Stimulated activated naive CD8-positive, alpha-beta T cell treated with anti-CD3 and anti-CD28 coated beads, Interleukin-15, amount 100 ng/mL, for 72 hours (primary cell): ENCODE measurements at regions not wholly inside any gene's neighbourhood (a gene's known extent, or its start where the extent isn't known, plus 50 kb on each side); places are given as distances from the start of the nearest gene placed in this dataset.

Experiments used
- ATAC-seq: fragments of 150-1000 bp; cut with Tn5 transposase; 2 replicates; pipeline ENCODE4 v1.10.0; 2021; ENCODE audit warnings: mild to moderate bottlenecking, moderate library complexity
- DNase-seq, 2 donors: peaks; one replicate each; pipeline ENCODE4 v3.0.0; 2021 to 2022
- H3K27ac Mint-ChIP-seq, 2 donors: one replicate each; pipeline ENCODE4 v1.8.0; 2022; ENCODE audit warnings: mild to moderate bottlenecking in 2 of 2, mixed read lengths in 2 of 2, moderate library complexity in 2 of 2
- H3K27me3 Mint-ChIP-seq: one replicate; pipeline ENCODE4 v1.8.0; 2022; ENCODE audit warnings: mixed read lengths
- H3K4me1 Mint-ChIP-seq: one replicate; pipeline ENCODE4 v1.8.0; 2022; ENCODE audit warnings: mild to moderate bottlenecking, mixed read lengths
- H3K4me3 Mint-ChIP-seq, 2 donors: one replicate each; pipeline ENCODE4 v1.8.0; 2022; ENCODE audit warnings: mild to moderate bottlenecking in 2 of 2, mixed read lengths in 2 of 2, moderate library complexity in 1 of 2
- H3K9me3 Mint-ChIP-seq, 2 donors: one replicate each; pipeline ENCODE4 v1.8.0; 2022; ENCODE audit warnings: mixed read lengths in 2 of 2

- peaks cover 18 to 20% of the 10 kb centered on the region in 2 donors for H3K9me3 Mint-ChIP-seq
Measured at GRCh38 chr9:26034786-26035185, 356.5 kb upstream of the TUSC1 start.

GRCh38 chr9:26033336-26033735 lies 355.1 kb upstream of the TUSC1 start:
- ATAC-seq, result no peak
- H3K4me1 Mint-ChIP-seq, result no peaks in the 10 kb centered on the region
- no peak overlapping the region for H3K27ac Mint-ChIP-seq
- no peak for DNase-seq
- peaks cover 18 to 20% of the 10 kb centered on the region in 2 donors for H3K9me3 Mint-ChIP-seq
- H3K4me3 Mint-ChIP-seq, result no peak overlapping the region
- no peaks in the 10 kb centered on the region for H3K27me3 Mint-ChIP-seq

More at GRCh38 chr9:26034786-26035185, 356.5 kb upstream of the TUSC1 start:
- no peaks in the 10 kb centered on the region for H3K4me1 Mint-ChIP-seq
- no peak overlapping the region for H3K27ac Mint-ChIP-seq
- DNase-seq (no peak), ATAC-seq (no peak)
- H3K4me3 Mint-ChIP-seq, result no peak overlapping the region
- no peaks in the 10 kb centered on the region for H3K27me3 Mint-ChIP-seq

- H3K9me3 Mint-ChIP-seq, result peaks cover 0 to 4% of the 10 kb centered on the region in 2 donors
- no peaks in the 10 kb centered on the region for H3K4me1 Mint-ChIP-seq
- no peak for DNase-seq
- no peak overlapping the region for H3K27ac Mint-ChIP-seq
- H3K27me3 Mint-ChIP-seq, result no peaks in the 10 kb centered on the region
- H3K4me3 Mint-ChIP-seq, result no peak overlapping the region
- no peak for ATAC-seq
Measured at GRCh38 chr9:26026423-26027100, 348.3 kb upstream of the TUSC1 start.

- no peaks in the 10 kb centered on the region for H3K4me1 Mint-ChIP-seq
- H3K9me3 Mint-ChIP-seq, result peaks cover 9 to 13% of the 10 kb centered on the region in 2 donors
- ATAC-seq (no peak), DNase-seq (no peak)
- H3K27ac Mint-ChIP-seq, result no peak overlapping the region
- H3K4me3 Mint-ChIP-seq, result no peak overlapping the region
- no peaks in the 10 kb centered on the region for H3K27me3 Mint-ChIP-seq
Measured at GRCh38 chr9:26013199-26013598, 335.0 kb upstream of the TUSC1 start.

DNA sequence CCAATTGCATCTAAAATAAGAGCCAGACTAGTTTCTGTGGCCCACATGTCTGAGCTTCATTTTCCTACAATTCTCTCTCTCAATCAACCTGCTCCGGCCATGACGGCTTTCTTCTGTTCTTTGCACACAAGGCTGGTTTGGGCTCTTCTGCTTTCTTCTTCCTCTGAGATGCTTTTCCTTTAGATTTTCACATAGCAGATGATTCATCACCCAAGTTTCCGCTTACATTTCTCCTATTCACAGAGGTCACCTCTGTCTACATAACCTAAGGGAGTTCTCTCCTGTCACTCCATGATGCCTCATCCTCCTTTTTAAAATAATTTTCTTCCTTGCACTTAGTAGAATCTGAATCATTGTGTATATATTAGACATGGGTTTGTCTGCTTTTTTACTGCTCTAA lies 334.6 kb upstream of the TUSC1 start:
- H3K9me3 Mint-ChIP-seq, result peaks cover 6 to 9% of the 10 kb centered on the region in 2 donors
- ATAC-seq (no peak), DNase-seq (no peak)
- H3K4me1 Mint-ChIP-seq, result no peaks in the 10 kb centered on the region
- no peak overlapping the region for H3K4me3 Mint-ChIP-seq
- no peaks in the 10 kb centered on the region for H3K27me3 Mint-ChIP-seq
- no peak overlapping the region for H3K27ac Mint-ChIP-seq

GRCh38 chr9:25994605-25995004 lies 316.4 kb upstream of the TUSC1 start:
- Mint-ChIP-seq H3K27ac (no peak overlapping the region), H3K4me1 (no peaks in the 10 kb centered on the region), H3K9me3 (peaks cover 25 to 49% of the 10 kb centered on the region in 2 donors), H3K4me3 (no peak overlapping the region), H3K27me3 (no peaks in the 10 kb centered on the region)
- ATAC-seq (no peak), DNase-seq (no peak)

DNA sequence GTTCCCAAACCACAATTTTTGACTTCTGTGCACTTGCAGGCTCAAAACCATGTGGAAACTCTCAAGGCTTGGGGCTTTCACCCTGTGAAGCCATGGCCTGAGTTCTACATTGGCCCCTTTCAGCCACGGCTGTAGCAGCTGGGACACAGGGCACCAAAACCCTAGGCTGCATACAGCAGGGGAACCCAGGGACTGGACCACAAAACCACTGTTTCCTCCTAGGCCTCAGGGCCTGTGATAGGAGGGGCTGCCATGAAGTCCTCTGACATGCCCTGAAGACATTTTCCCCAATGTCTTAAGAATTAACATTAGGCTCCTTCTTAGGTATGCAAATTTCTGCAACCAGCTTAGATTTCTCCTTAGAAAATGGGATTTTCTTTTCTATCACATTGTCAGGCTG lies 312.1 kb upstream of the TUSC1 start:
- H3K27me3 Mint-ChIP-seq, result no peaks in the 10 kb centered on the region
- H3K9me3 Mint-ChIP-seq, result peaks cover 29 to 61% of the 10 kb centered on the region in 2 donors
- DNase-seq, result no peak
- H3K4me3 Mint-ChIP-seq, result no peak overlapping the region
- no peak for ATAC-seq
- no peak overlapping the region for H3K27ac Mint-ChIP-seq
- no peaks in the 10 kb centered on the region for H3K4me1 Mint-ChIP-seq

GRCh38 chr9:25975667-25976066 lies 297.4 kb upstream of the TUSC1 start:
- Mint-ChIP-seq H3K4me3 (no peak overlapping the region), H3K27me3 (no peaks in the 10 kb centered on the region), H3K4me1 (no peaks in the 10 kb centered on the region), H3K27ac (no peak overlapping the region), H3K9me3 (peaks cover 10% of the 10 kb centered on the region in 2 donors)
- no peak for ATAC-seq
- DNase-seq, result no peak

DNA sequence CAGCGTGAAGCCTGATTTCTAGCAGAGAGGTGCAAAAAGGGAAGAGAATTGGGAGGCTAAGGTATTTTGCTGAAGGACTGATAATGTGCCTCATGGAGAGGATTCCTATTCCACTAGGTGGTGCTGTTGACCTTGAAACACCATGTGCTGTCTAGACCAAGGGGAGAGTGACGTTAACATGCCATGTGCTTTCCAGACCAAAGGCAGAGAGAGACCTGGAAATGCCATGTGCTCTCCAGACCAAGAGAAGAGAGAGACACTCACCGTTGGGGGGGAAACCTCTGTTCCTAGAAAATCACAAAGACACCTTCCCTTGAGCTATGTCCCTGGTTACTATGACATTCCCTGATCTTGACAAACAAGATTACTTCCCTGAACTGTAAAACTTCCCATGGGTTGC lies 286.0 kb upstream of the TUSC1 start:
- no peak for ATAC-seq
- DNase-seq, result no peak
- Mint-ChIP-seq H3K27me3 (no peaks in the 10 kb centered on the region), H3K4me3 (no peak overlapping the region), H3K4me1 (no peaks in the 10 kb centered on the region), H3K27ac (no peak overlapping the region), H3K9me3 (peaks cover 6 to 15% of the 10 kb centered on the region in 2 donors)

DNA sequence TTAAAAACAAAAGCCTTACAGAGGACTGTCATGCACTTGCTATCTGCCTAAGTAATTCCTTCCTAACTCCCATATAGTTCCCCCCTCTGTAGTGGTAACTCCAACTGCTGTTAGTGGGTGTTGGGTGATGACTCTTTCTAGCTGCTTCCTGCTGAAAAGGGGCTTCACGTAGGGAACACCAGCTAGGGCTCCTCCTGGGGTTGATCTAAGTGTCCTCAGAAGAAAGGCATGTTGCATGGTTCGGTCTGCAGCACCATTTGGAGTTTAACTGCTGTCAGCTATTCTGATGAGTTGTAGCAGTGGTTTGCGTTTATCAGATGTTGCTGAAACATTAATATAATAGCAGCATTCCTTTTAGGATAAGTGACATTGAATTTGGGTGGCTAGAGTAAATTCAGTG lies 281.9 kb upstream of the TUSC1 start:
- no peak for DNase-seq
- H3K27ac Mint-ChIP-seq, result no peak overlapping the region

DNA sequence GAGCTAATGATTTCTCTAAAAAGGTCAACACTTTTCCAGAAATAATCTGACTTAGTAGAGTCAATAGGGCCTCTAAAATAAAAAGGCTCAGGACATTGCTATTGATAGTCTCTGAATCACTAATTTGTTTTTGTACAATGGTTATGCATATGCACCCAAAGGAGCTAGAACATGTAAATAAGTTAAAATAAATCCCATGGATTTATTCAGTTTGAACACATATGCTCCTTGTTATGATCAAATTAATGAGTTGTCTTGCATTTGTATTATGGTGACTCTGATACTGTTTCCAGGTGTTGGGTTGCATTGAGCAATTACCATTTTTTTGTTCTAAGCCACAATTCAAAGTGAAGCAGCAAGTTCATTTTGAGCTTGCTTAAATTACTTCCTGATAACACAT lies 276.0 kb upstream of the TUSC1 start:
- ATAC-seq (no peak), DNase-seq (no peak)
- Mint-ChIP-seq H3K9me3 (peaks cover 9 to 18% of the 10 kb centered on the region in 2 donors), H3K27ac (no peak overlapping the region), H3K4me3 (no peak overlapping the region), H3K4me1 (no peaks in the 10 kb centered on the region), H3K27me3 (no peaks in the 10 kb centered on the region)

More for the DNA sequence above, 281.9 kb upstream of the TUSC1 start:
- no peaks in the 10 kb centered on the region for H3K4me1 Mint-ChIP-seq
- no peaks in the 10 kb centered on the region for H3K27me3 Mint-ChIP-seq
- H3K4me3 Mint-ChIP-seq, result no peak overlapping the region
- ATAC-seq, result no peak
- peaks cover 11 to 16% of the 10 kb centered on the region in 2 donors for H3K9me3 Mint-ChIP-seq

DNA sequence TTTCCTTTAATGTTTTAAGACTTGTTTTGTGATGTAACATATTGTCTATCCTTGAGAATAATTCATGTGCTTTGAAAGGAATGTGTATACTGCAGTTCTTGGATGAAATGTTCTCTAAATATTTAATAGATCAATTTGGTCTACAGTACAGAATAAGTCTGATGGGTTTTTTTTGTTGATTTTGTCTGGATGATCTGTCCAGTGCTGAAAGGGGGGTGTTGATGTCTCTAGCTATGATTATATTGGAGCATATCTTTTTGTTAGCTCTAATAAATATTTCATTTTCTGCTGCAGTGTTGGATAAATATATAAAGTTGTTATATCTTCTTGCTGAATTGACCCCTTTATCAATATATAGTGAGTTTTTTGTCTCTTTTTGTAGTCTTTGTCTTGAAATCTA lies 269.9 kb upstream of the TUSC1 start:
- no peak overlapping the region for H3K27ac Mint-ChIP-seq

DNA sequence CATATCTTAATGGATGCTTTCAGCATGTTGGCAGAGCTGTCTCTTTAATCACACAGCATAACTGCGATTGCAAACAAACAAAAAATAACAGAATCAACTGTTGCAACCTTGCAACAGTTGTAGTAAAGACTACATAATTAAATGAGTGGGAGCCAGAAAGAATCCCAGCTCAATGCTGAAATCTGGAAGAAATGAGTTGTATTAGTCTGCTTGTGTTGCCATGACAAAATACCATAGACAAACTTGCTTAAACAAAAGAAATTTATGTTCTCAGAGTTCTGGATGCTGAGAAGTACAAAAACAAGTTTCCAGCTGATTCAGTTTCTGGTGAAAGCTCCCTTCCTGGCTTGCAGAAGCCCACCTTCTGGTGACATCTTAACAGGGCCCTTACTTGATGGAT lies 260.9 kb upstream of the TUSC1 start:
- no peak overlapping the region for H3K4me3 Mint-ChIP-seq
- no peaks in the 10 kb centered on the region for H3K27me3 Mint-ChIP-seq

More for the DNA sequence above, 269.9 kb upstream of the TUSC1 start:
- no peak for ATAC-seq
- H3K27me3 Mint-ChIP-seq, result no peaks in the 10 kb centered on the region
- H3K4me1 Mint-ChIP-seq, result no peaks in the 10 kb centered on the region
- DNase-seq, result no peak
- no peak overlapping the region for H3K4me3 Mint-ChIP-seq
- peaks cover 36 to 55% of the 10 kb centered on the region in 2 donors for H3K9me3 Mint-ChIP-seq

GRCh38 chr9:25936031-25936430 lies 257.8 kb upstream of the TUSC1 start:
- no peaks in the 10 kb centered on the region for H3K27me3 Mint-ChIP-seq
- H3K4me3 Mint-ChIP-seq, result no peak overlapping the region
- H3K27ac Mint-ChIP-seq, result no peak overlapping the region
- DNase-seq (no peak), ATAC-seq (no peak)
- peaks cover 12 to 38% of the 10 kb centered on the region in 2 donors for H3K9me3 Mint-ChIP-seq
- no peaks in the 10 kb centered on the region for H3K4me1 Mint-ChIP-seq

More for the DNA sequence above, 260.9 kb upstream of the TUSC1 start:
- H3K27ac Mint-ChIP-seq, result no peak overlapping the region
- DNase-seq, result no peak
- H3K4me1 Mint-ChIP-seq, result no peaks in the 10 kb centered on the region
- ATAC-seq, result no peak
- H3K9me3 Mint-ChIP-seq, result peaks cover 4 to 15% of the 10 kb centered on the region in 2 donors

GRCh38 chr9:25935188-25935587 lies 256.9 kb upstream of the TUSC1 start:
- no peak overlapping the region for H3K27ac Mint-ChIP-seq
- H3K4me3 Mint-ChIP-seq, result no peak overlapping the region
- DNase-seq, result no peak
- ATAC-seq, result no peak
- H3K9me3 Mint-ChIP-seq, result peaks cover 12 to 38% of the 10 kb centered on the region in 2 donors
- no peaks in the 10 kb centered on the region for H3K4me1 Mint-ChIP-seq
- H3K27me3 Mint-ChIP-seq, result no peaks in the 10 kb centered on the region

DNA sequence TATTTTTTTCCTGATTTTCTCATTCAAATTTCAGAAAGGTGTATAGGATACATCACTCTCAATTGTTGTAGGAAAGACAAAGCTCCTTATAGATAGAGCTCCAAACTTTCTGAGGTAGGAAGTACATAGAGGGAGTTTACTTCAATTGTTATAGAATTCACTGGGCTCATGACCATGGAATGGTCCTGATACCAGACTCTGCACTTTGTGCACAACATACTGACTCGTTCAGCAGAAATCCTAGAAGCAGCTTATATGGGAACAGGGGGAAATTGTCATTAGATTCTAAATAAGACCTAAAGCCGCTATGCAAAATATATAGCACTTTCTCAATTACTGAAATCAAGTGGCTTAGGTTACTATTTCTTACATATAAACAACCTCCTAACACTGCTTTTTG lies 240.5 kb upstream of the TUSC1 start:
- no peak for DNase-seq
- H3K9me3 Mint-ChIP-seq, result peaks cover 7 to 8% of the 10 kb centered on the region in 2 donors
- H3K4me1 Mint-ChIP-seq, result no peaks in the 10 kb centered on the region
- no peak for ATAC-seq
- H3K27me3 Mint-ChIP-seq, result no peaks in the 10 kb centered on the region
- H3K27ac Mint-ChIP-seq, result no peak overlapping the region
- no peak overlapping the region for H3K4me3 Mint-ChIP-seq
